GM12878 (cell line): ENCODE measurements at regions not wholly inside any gene's neighbourhood (a gene's known extent, or its start where the extent isn't known, plus 50 kb on each side); places are given as distances from the start of the nearest gene placed in this dataset.

Source experiments
- ATAC-seq: fragments of 200-7000 bp; cut with Tn5 transposase; 3 replicates; pipeline ENCODE4 v1.9.1; 2020; ENCODE audit warnings: mild to moderate bottlenecking, moderate library complexity
- BruUV-seq: library from RNA; stranded (reverse); fragments of 400-500 nt; replicated peaks from 2 replicates; lab custom pipeline; 2021; lab: Mats Ljungman, UMichigan
- CTCF ChIA-PET: fragments of 300-600 bp; sonication (Branson Sonifier 250); formaldehyde crosslinking; extraction: SDS; loops from one replicate; lab custom pipeline; 2021; ENCODE audit warnings: inconsistent platforms; lab: Yijun Ruan, JAX
- POLR2A ChIA-PET: fragments of 350-600 bp; formaldehyde crosslinking; extraction: SDS; loops from one replicate; lab custom pipeline; 2021; ENCODE audit warnings: inconsistent platforms; lab: Charles Lee
- RAD21 ChIA-PET: fragments of 300-600 bp; sonication (Branson Sonifier 250); formaldehyde crosslinking; loops from one replicate; lab custom pipeline; 2023; ENCODE audit warnings: antibody characterized with exemption; ENCODE audit not compliant: unreplicated experiment; lab: Charles Lee
- SMC1A ChIA-PET: fragments of 300-600 bp; sonication (Branson Sonifier 250); formaldehyde crosslinking; loops from one replicate; lab custom pipeline; 2023; ENCODE audit not compliant: unreplicated experiment, uncharacterized antibody; lab: Charles Lee
- DNase-seq: peaks from one replicate; pipeline ENCODE4 v3.0.0-alpha.2; 2011; ENCODE audit warnings: low read depth, low spot score
- FAIRE-seq: peaks from 3 replicates; lab custom pipeline; 2011; peaks lifted over from hg19 to GRCh38; lab: Jason Lieb, UNC
- H2AFZ ChIP-seq: 2 replicates; pipeline ENCODE4 v1.6.0; 2011; ENCODE audit warnings: low read depth, low read length, control low read depth; ENCODE audit not compliant: control insufficient read depth
- H3K27ac ChIP-seq: 2 replicates; pipeline ENCODE4 v1.5.1; 2011; ENCODE audit warnings: control low read depth; ENCODE audit not compliant: control insufficient read depth, insufficient read depth
- H3K27me3 ChIP-seq, 2 experiments: replicated peaks in 1 of 2; 2 replicates each; pipeline versions ENCODE4 v1.6.0 to v1.6.1; 2011; ENCODE audit warnings: low read length in 1 of 2; ENCODE audit not compliant: control insufficient read depth in 2 of 2, insufficient read depth in 2 of 2
- H3K36me3 ChIP-seq, 2 experiments: 2 replicates each; pipeline ENCODE4 v1.5.1; 2011; ENCODE audit warnings: low read length in 1 of 2; ENCODE audit not compliant: control insufficient read depth in 2 of 2, insufficient read depth in 2 of 2
- H3K4me1 ChIP-seq: 2 replicates; pipeline ENCODE4 v1.6.1; 2011; ENCODE audit warnings: mild to moderate bottlenecking, low read length, moderate library complexity, mixed read lengths; ENCODE audit not compliant: control insufficient read depth, insufficient read depth
- H3K4me2 ChIP-seq: 2 replicates; pipeline ENCODE4 v1.6.0; 2011; ENCODE audit warnings: control low read depth; ENCODE audit not compliant: control insufficient read depth, insufficient read depth
- H3K4me3 ChIP-seq: fragments of 200-600 bp; sonication (generic); 2 replicates; pipeline ENCODE4 v1.5.1; 2016
- H3K79me2 ChIP-seq: 2 replicates; pipeline ENCODE4 v1.6.0; 2011; ENCODE audit warnings: low read length; ENCODE audit not compliant: control insufficient read depth, insufficient read depth
- H3K9ac ChIP-seq: 2 replicates; pipeline ENCODE4 v1.8.0; 2011; ENCODE audit warnings: low read length, control low read depth, mixed read lengths; ENCODE audit not compliant: control insufficient read depth, insufficient read depth
- H3K9me3 ChIP-seq: replicated peaks from 3 replicates; pipeline ENCODE4 v1.5.1; 2011; ENCODE audit warnings: mild to moderate bottlenecking, low read length; ENCODE audit not compliant: control insufficient read depth, insufficient read depth
- H4K20me1 ChIP-seq: 2 replicates; pipeline ENCODE4 v1.6.0; 2011; ENCODE audit not compliant: control insufficient read depth, insufficient read depth
- CUX1 ChIP-seq: IDR thresholded peaks from 2 replicates; pipeline ENCODE4 v1.6.1; 2012; ENCODE audit warnings: improper control_type of control experiment, low read depth, low read length; ENCODE audit not compliant: insufficient replicate concordance
- HDGF ChIP-seq: fragments of 450-650 bp; IDR thresholded peaks from 2 replicates; pipeline ENCODE4 v1.6.1; 2016; ENCODE audit warnings: antibody characterized with exemption
- KDM1A ChIP-seq: fragments of 200-600 bp; sonication (generic); IDR thresholded peaks from 2 replicates; pipeline ENCODE4 v1.6.1; 2016; ENCODE audit warnings: borderline replicate concordance
- NFYA ChIP-seq: IDR thresholded peaks from 2 replicates; pipeline ENCODE4 v1.6.1; 2011; ENCODE audit warnings: low read depth, mild to moderate bottlenecking, low read length, improper control_type of control experiment, borderline replicate concordance
- POLR2AphosphoS5 ChIP-seq: IDR thresholded peaks from 2 replicates; pipeline ENCODE4 v1.6.1; 2011; ENCODE audit warnings: mild to moderate bottlenecking, low read length, inconsistent platforms
- POU2F2 ChIP-seq: IDR thresholded peaks from 3 replicates; pipeline ENCODE4 v1.6.1; 2011; ENCODE audit warnings: low read depth, mild to moderate bottlenecking, low read length, borderline replicate concordance
- STAT3 ChIP-seq: IDR thresholded peaks from 2 replicates; pipeline ENCODE4 v1.6.1; 2011; ENCODE audit warnings: low read depth, low read length, improper control_type of control experiment
- ZNF687 ChIP-seq: fragments of 450-650 bp; IDR thresholded peaks from 2 replicates; pipeline ENCODE4 v1.6.1; 2017; ENCODE audit warnings: mild to moderate bottlenecking, moderate library complexity
- WGBS: methylation state at CpG from one replicate; pipeline ENCODE4 v1.1.6; 2016; ENCODE audit warnings: low lambda C conversion rate; ENCODE audit not compliant: insufficient replicate concordance, insufficient coverage; ENCODE audit errors: missing lambda C conversion rate; 5-methylcytosine and 5-hydroxymethylcytosine counted together
- in situ Hi-C: fragments of 300-500 bp; cut with MboI; formaldehyde crosslinking; loops from 9 replicates; pipeline ENCODE4 v1.14.3; 2018; ENCODE audit warnings: mixed read lengths
- intact Hi-C: fragments of 100-400 bp; cut with micrococcal nuclease; formaldehyde crosslinking; loops from one replicate; pipeline ENCODE4 v1.14.2; 2022; ENCODE audit not compliant: unreplicated experiment
- TF ChIP-seq, protein P1 (sequence below): IDR thresholded peaks from 2 replicates; pipeline ENCODE4 v1.6.1; 2011; ENCODE audit warnings: mild to moderate bottlenecking, low read depth, low read length, moderate library complexity; ENCODE audit not compliant: insufficient replicate concordance
- TF ChIP-seq, protein P2 (sequence below): IDR thresholded peaks from 2 replicates; pipeline ENCODE4 v1.6.1; 2012; ENCODE audit warnings: low read depth, low read length, improper control_type of control experiment

DNA sequence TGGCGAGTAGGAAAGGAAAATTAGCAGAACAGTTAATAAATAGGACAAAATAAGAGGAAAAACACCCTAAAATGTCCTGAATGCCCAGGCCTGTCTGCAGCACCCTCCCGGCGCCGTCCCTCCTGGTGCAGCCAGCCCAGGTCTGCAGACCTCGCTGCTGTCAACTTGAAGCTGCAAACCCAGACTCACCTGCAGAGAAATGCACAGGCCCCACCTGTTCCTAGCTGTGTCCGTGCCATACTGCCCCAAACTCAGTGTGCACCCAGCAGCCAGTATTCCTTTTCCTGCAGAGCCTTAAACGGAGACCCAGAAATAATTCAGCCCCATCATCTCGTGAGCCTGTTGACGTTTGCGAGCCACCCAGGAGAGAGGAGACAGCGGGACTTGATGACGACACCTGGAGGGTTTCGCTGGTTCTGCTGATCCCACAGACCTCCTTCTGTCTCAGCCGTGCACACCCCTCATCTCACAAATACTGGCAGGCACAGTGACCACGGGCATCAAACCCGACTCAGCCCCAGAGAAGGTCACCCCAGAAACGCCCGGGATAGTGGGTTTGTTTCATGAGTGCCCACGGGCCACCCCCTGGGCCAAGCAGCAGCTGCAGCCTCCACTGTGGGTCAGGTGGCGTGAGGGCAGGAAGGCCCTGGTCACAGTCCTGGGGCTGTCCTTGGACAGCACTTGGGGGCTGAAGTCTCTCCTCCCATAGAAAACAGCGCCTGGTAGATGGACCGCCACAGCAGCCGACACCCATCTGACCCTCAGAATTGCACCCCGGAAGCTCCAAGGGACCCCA is 239.5 kb upstream of the SALL3 start:
- H3K79me2 ChIP-seq = no peaks in the 10 kb centered on the region
- no peaks in the 10 kb centered on the region for H3K36me3 ChIP-seq
- TF ChIP-seq ZNF687 (no peak), POLR2AphosphoS5 (no peak), KDM1A (no peak), HDGF (no peak), POU2F2 (no peak), STAT3 (no peak), NFYA (no peak), CUX1 (no peak)
- TF ChIP-seq, protein P1, sequence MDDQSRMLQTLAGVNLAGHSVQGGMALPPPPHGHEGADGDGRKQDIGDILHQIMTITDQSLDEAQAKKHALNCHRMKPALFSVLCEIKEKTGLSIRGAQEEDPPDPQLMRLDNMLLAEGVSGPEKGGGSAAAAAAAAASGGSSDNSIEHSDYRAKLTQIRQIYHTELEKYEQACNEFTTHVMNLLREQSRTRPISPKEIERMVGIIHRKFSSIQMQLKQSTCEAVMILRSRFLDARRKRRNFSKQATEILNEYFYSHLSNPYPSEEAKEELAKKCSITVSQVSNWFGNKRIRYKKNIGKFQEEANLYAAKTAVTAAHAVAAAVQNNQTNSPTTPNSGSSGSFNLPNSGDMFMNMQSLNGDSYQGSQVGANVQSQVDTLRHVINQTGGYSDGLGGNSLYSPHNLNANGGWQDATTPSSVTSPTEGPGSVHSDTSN = no peak
- TF ChIP-seq, protein P2, sequence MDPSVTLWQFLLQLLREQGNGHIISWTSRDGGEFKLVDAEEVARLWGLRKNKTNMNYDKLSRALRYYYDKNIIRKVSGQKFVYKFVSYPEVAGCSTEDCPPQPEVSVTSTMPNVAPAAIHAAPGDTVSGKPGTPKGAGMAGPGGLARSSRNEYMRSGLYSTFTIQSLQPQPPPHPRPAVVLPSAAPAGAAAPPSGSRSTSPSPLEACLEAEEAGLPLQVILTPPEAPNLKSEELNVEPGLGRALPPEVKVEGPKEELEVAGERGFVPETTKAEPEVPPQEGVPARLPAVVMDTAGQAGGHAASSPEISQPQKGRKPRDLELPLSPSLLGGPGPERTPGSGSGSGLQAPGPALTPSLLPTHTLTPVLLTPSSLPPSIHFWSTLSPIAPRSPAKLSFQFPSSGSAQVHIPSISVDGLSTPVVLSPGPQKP = no peak

More for the DNA sequence above, 239.5 kb upstream of the SALL3 start:
- FAIRE-seq (no peak), ATAC-seq (no peak), DNase-seq (no peak)
- POLR2A ChIA-PET = no interaction called here
- BruUV-seq = no TSS peak
- H3K9me3 ChIP-seq = no peaks in the 10 kb centered on the region; the same call in 2 of the 3 replicates
- no peaks in the 10 kb centered on the region for H3K27me3 ChIP-seq
- RAD21 ChIA-PET = no interaction called here
- H3K4me3 ChIP-seq = no peak overlapping the region
- SMC1A ChIA-PET = no interaction called here
- CTCF ChIA-PET = no interaction called here
- in situ Hi-C loops (no loop called here), intact Hi-C loops (no loop called here)
- no peak overlapping the region for H3K9ac ChIP-seq
- H4K20me1 ChIP-seq = no peaks in the 10 kb centered on the region
- no peak overlapping the region for H3K4me2 ChIP-seq
- WGBS = 45% methylated on average over 24 of the region's 24 CpGs
- H3K4me1 ChIP-seq = no peaks in the 10 kb centered on the region
- no peak overlapping the region for H3K27ac ChIP-seq
- H2AFZ ChIP-seq = no peak overlapping the region
